Fibroblast of the conjunctiva (primary cell): ENCODE measurements at regions not wholly inside any gene's neighbourhood (a gene's known extent, or its start where the extent isn't known, plus 50 kb on each side); places are given as distances from the start of the nearest gene placed in this dataset.

Source experiments
- DNase-seq: peaks from one replicate; pipeline ENCODE4 v3.0.0-alpha.2; 2010; ENCODE audit warnings: low read depth

GRCh38 chr3:181859518-181859917, 147.8 kb downstream of the SOX2 start:
- DNase-seq, result no peak

GRCh38 chr3:181860235-181860634, 148.5 kb downstream of the SOX2 start:
- DNase-seq, result no peak

GRCh38 chr3:181862502-181862901, 150.8 kb downstream of the SOX2 start:
- no peak for DNase-seq

- no peak for DNase-seq
Measured at GRCh38 chr3:181868576-181869082, 156.9 kb downstream of the SOX2 start.

- no peak for DNase-seq
Measured at GRCh38 chr3:181872887-181873286, 161.2 kb downstream of the SOX2 start.

- no peak for DNase-seq
Measured at GRCh38 chr3:181879926-181880325, 168.2 kb downstream of the SOX2 start.

GRCh38 chr3:181880331-181880730, 168.6 kb downstream of the SOX2 start:
- no peak for DNase-seq

- DNase-seq, result no peak
Measured at GRCh38 chr3:181881749-181882148, 170.0 kb downstream of the SOX2 start.

- no peak for DNase-seq
Measured at GRCh38 chr3:181885868-181886630, 174.3 kb downstream of the SOX2 start.

GRCh38 chr3:181886676-181887075, 175.0 kb downstream of the SOX2 start:
- no peak for DNase-seq

- no peak for DNase-seq
Measured at GRCh38 chr3:181887685-181888084, 176.0 kb downstream of the SOX2 start.

GRCh38 chr3:181888234-181888633, 176.5 kb downstream of the SOX2 start:
- no peak for DNase-seq

- no peak for DNase-seq
Measured at GRCh38 chr3:181892848-181893247, 181.1 kb downstream of the SOX2 start.

GRCh38 chr3:181896605-181897004, 184.9 kb downstream of the SOX2 start:
- DNase-seq, result no peak

GRCh38 chr3:181899702-181900101, 188.0 kb downstream of the SOX2 start:
- no peak for DNase-seq

- no peak for DNase-seq
Measured at GRCh38 chr3:181901626-181902025, 189.9 kb downstream of the SOX2 start.

- DNase-seq, result no peak
Measured at GRCh38 chr3:181906338-181906737, 194.6 kb downstream of the SOX2 start.

- DNase-seq, result no peak
Measured at GRCh38 chr3:181909241-181909640, 197.5 kb downstream of the SOX2 start.

- no peak for DNase-seq
Measured at GRCh38 chr3:181912384-181912783, 200.7 kb downstream of the SOX2 start.

- no peak for DNase-seq
Measured at GRCh38 chr3:181913254-181913653, 201.5 kb downstream of the SOX2 start.

- DNase-seq, result no peak
Measured at GRCh38 chr3:181915551-181915950, 203.8 kb downstream of the SOX2 start.

- no peak for DNase-seq
Measured at GRCh38 chr3:181916013-181916412, 204.3 kb downstream of the SOX2 start.

- DNase-seq, result no peak
Measured at GRCh38 chr3:181917027-181917426, 205.3 kb downstream of the SOX2 start.

GRCh38 chr3:181919375-181919774, 207.7 kb downstream of the SOX2 start:
- DNase-seq, result no peak
